Ishikawa (cell line): ENCODE measurements at regions not wholly inside any gene's neighbourhood (a gene's known extent, or its start where the extent isn't known, plus 50 kb on each side); places are given as distances from the start of the nearest gene placed in this dataset.

Source experiments
- CEBPB ChIP-seq: IDR thresholded peaks from 2 replicates; pipeline ENCODE4 v1.6.1; 2012
- CREB1 ChIP-seq: IDR thresholded peaks from 2 replicates; pipeline ENCODE4 v1.6.1; 2012; ENCODE audit warnings: low read depth
- EGR1 ChIP-seq: IDR thresholded peaks from 2 replicates; pipeline ENCODE4 v1.6.1; 2012
- EP300 ChIP-seq: IDR thresholded peaks from 2 replicates; pipeline ENCODE4 v1.6.1; 2012; ENCODE audit warnings: borderline replicate concordance
- FOXM1 ChIP-seq: IDR thresholded peaks from 2 replicates; pipeline ENCODE4 v1.6.1; 2012; ENCODE audit warnings: low read depth, borderline replicate concordance
- NFIC ChIP-seq: IDR thresholded peaks from 2 replicates; pipeline ENCODE4 v1.6.1; 2012
- RAD21 ChIP-seq: IDR thresholded peaks from 2 replicates; pipeline ENCODE4 v1.6.1; 2012; ENCODE audit warnings: low read depth
- TAF1 ChIP-seq: IDR thresholded peaks from 2 replicates; pipeline ENCODE4 v1.6.1; 2012; ENCODE audit warnings: low read depth, mild to moderate bottlenecking
- TCF12 ChIP-seq: IDR thresholded peaks from 2 replicates; pipeline ENCODE4 v1.6.1; 2012; ENCODE audit warnings: low read depth
- TEAD4 ChIP-seq: IDR thresholded peaks from 2 replicates; pipeline ENCODE4 v1.6.1; 2012
- YY1 ChIP-seq: IDR thresholded peaks from 2 replicates; pipeline ENCODE4 v1.6.1; 2012; ENCODE audit warnings: low read depth
- ZBTB7A ChIP-seq: IDR thresholded peaks from 2 replicates; pipeline ENCODE4 v1.6.1; 2012; ENCODE audit warnings: low read depth
- TF ChIP-seq, protein P1 (sequence below): IDR thresholded peaks from 2 replicates; pipeline ENCODE4 v1.6.1; 2012
- TF ChIP-seq, protein P2 (sequence below): IDR thresholded peaks from 2 replicates; pipeline ENCODE4 v1.6.1; 2012; ENCODE audit warnings: low read depth, mild to moderate bottlenecking
- TF ChIP-seq, protein P3 (sequence below): IDR thresholded peaks from 2 replicates; pipeline ENCODE4 v1.6.1; 2012

DNA sequence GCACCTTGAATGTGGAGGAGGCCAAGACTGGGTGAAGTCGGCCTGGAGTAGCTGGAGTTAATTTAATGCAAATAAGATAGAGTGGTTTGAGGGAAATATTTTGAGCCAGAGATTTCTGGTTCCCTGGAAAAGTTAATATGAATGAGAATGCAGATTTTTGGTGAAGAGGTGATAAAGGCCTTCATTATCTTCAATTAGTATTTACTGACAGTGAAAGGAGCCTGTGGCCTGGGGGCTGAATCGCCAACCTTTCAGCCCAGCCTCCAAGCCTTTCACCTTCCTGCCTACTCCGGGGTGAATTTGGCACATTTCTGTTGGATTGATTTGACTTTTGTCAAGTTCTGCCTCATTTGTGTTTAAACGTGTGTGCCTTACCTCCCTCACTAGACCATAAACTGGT is 147.8 kb downstream of the SOX2 start:
- TF ChIP-seq, protein P1, sequence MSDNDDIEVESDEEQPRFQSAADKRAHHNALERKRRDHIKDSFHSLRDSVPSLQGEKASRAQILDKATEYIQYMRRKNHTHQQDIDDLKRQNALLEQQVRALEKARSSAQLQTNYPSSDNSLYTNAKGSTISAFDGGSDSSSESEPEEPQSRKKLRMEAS = no peak
- TF ChIP-seq EGR1 (no peak), TAF1 (no peak), YY1 (no peak), ZBTB7A (no peak), NFIC (no peak), CREB1 (no peak), CEBPB (no peak), TCF12 (no peak), RAD21 (no peak)
- TF ChIP-seq, protein P2, sequence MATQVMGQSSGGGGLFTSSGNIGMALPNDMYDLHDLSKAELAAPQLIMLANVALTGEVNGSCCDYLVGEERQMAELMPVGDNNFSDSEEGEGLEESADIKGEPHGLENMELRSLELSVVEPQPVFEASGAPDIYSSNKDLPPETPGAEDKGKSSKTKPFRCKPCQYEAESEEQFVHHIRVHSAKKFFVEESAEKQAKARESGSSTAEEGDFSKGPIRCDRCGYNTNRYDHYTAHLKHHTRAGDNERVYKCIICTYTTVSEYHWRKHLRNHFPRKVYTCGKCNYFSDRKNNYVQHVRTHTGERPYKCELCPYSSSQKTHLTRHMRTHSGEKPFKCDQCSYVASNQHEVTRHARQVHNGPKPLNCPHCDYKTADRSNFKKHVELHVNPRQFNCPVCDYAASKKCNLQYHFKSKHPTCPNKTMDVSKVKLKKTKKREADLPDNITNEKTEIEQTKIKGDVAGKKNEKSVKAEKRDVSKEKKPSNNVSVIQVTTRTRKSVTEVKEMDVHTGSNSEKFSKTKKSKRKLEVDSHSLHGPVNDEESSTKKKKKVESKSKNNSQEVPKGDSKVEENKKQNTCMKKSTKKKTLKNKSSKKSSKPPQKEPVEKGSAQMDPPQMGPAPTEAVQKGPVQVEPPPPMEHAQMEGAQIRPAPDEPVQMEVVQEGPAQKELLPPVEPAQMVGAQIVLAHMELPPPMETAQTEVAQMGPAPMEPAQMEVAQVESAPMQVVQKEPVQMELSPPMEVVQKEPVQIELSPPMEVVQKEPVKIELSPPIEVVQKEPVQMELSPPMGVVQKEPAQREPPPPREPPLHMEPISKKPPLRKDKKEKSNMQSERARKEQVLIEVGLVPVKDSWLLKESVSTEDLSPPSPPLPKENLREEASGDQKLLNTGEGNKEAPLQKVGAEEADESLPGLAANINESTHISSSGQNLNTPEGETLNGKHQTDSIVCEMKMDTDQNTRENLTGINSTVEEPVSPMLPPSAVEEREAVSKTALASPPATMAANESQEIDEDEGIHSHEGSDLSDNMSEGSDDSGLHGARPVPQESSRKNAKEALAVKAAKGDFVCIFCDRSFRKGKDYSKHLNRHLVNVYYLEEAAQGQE = no peak

DNA sequence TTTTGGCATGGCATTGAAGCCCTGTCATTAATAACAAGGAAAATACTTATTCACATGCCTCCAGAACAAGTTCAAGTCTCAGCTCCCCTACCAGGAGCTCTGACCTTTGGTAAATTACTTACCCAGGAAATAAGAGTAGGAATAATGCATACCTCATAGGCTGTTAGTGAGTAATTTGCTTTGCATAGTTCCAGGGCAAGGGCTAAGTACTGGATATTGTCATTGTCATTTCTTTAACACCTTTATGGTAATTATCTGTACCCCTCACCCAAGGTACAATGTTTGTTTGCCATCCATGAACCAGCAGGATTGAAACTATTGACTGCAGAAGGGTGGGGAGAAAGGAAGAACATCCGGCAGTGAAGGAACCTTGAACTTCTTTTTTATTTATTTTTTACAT is 148.5 kb downstream of the SOX2 start:
- TF ChIP-seq, protein P1 = no peak
- TF ChIP-seq TEAD4 = no peak
- no peak for TF ChIP-seq TAF1
- TF ChIP-seq, protein P2 = no peak
- no peak for TF ChIP-seq YY1
- no peak for TF ChIP-seq NFIC

DNA sequence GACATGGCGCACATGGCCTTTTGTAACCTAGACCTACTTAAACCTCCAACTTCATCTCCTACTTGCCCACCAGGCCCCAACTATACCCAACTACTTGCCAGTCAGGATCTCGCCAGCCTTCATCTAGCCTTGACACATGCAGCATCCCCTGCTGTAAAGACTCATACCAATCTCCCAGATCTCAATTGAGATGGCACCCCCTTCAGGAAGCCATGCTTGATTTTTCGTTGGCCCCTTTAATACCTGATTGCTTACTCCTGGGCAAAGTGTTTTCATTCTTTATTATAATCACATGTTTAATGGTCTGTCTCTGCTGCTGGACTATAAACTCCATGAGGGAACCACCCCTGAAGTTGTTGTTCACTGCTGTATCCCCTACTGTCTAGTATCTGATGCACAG is 150.8 kb downstream of the SOX2 start:
- TF ChIP-seq, protein P3, sequence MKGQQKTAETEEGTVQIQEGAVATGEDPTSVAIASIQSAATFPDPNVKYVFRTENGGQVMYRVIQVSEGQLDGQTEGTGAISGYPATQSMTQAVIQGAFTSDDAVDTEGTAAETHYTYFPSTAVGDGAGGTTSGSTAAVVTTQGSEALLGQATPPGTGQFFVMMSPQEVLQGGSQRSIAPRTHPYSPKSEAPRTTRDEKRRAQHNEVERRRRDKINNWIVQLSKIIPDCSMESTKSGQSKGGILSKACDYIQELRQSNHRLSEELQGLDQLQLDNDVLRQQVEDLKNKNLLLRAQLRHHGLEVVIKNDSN = no peak
- no peak for TF ChIP-seq TEAD4
- no peak for TF ChIP-seq CEBPB
- TF ChIP-seq TCF12 = no peak
- TF ChIP-seq, protein P1 = no peak
- TF ChIP-seq YY1 = no peak
- no peak for TF ChIP-seq CREB1
- no peak for TF ChIP-seq TAF1
- TF ChIP-seq, protein P2 = no peak
- no peak for TF ChIP-seq EP300
- TF ChIP-seq FOXM1 = no peak
- no peak for TF ChIP-seq EGR1
- TF ChIP-seq ZBTB7A = no peak
- no peak for TF ChIP-seq RAD21
- TF ChIP-seq NFIC = no peak

DNA sequence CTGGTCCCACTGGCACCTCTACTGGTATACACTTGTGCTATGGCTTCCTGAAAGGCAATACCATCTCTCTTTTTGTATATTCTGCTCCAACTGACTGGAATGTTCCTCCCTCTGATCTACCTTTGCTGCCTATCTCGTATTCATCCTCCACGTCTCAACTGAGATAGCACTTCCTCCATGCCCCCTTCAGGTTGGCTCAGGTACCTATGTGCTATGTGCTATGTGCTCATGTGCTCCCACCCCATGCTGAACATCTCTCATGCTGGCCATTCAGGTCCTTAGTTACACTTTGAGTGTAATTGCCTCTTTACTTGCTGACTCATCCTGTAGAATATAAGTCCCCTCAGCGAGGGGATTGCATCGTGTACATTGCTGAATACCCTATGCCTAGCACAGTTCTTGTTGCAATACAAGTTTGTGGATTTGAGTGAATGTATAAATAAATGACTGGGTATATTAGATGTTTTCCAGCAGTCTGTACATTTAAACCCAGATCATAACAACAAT is 156.9 kb downstream of the SOX2 start:
- TF ChIP-seq CREB1 (no peak), TEAD4 (no peak), RAD21 (no peak), CEBPB (no peak), EP300 (no peak), NFIC (no peak), YY1 (no peak), FOXM1 (no peak), ZBTB7A (no peak), EGR1 (no peak), TCF12 (no peak), TAF1 (no peak)
- TF ChIP-seq, protein P1 = no peak
- TF ChIP-seq, protein P2 = no peak
- TF ChIP-seq, protein P3 = no peak
